NB4 (cell line): ENCODE measurements at regions not wholly inside any gene's neighbourhood (a gene's known extent, or its start where the extent isn't known, plus 50 kb on each side); places are given as distances from the start of the nearest gene placed in this dataset.
"Not testable (repeated sequence)": the region's sequence is repeated elsewhere in the genome, so short reads cannot be mapped to it uniquely, and the experiment has no call there.

Experiments used
- MYC ChIP-seq: IDR thresholded peaks from 2 replicates; pipeline ENCODE4 v1.6.1; 2011; ENCODE audit warnings: low read depth, low read length
- POLR2A ChIP-seq: IDR thresholded peaks from 2 replicates; pipeline ENCODE4 v1.6.1; 2011; ENCODE audit warnings: mild to moderate bottlenecking; ENCODE audit not compliant: insufficient read length; ENCODE audit errors: extremely low read depth
- TF ChIP-seq, protein P1 (sequence below): IDR thresholded peaks from one replicate; pipeline ENCODE4 v1.5.1; 2012; ENCODE audit warnings: low read depth, low read length
- TF ChIP-seq, protein P2 (sequence below): IDR thresholded peaks from 2 replicates; pipeline ENCODE4 v1.6.1; 2011; ENCODE audit warnings: low read depth, low read length

- TF ChIP-seq, protein P1, sequence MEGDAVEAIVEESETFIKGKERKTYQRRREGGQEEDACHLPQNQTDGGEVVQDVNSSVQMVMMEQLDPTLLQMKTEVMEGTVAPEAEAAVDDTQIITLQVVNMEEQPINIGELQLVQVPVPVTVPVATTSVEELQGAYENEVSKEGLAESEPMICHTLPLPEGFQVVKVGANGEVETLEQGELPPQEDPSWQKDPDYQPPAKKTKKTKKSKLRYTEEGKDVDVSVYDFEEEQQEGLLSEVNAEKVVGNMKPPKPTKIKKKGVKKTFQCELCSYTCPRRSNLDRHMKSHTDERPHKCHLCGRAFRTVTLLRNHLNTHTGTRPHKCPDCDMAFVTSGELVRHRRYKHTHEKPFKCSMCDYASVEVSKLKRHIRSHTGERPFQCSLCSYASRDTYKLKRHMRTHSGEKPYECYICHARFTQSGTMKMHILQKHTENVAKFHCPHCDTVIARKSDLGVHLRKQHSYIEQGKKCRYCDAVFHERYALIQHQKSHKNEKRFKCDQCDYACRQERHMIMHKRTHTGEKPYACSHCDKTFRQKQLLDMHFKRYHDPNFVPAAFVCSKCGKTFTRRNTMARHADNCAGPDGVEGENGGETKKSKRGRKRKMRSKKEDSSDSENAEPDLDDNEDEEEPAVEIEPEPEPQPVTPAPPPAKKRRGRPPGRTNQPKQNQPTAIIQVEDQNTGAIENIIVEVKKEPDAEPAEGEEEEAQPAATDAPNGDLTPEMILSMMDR: not testable (repeated sequence)
- TF ChIP-seq POLR2A, MYC: not testable (repeated sequence)
- TF ChIP-seq, protein P2, sequence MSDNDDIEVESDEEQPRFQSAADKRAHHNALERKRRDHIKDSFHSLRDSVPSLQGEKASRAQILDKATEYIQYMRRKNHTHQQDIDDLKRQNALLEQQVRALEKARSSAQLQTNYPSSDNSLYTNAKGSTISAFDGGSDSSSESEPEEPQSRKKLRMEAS: not testable (repeated sequence)
These were observed 95.7 kb upstream of the HEY2 start for GRCh38 chr6:125653752-125654151.
